Loucy (cell line): ENCODE measurements at regions not wholly inside any gene's neighbourhood (a gene's known extent, or its start where the extent isn't known, plus 50 kb on each side); places are given as distances from the start of the nearest gene placed in this dataset.

Experiments used
- CTCF ChIP-seq: fragments of 200-600 bp; sonication (generic); conservative IDR thresholded peaks from 2 replicates; pipeline ENCODE4 v1.5.1; 2014; ENCODE audit warnings: mild to moderate bottlenecking, antibody characterized with exemption, low read length
- EZH2phosphoT487 ChIP-seq: fragments of 200-600 bp; IDR thresholded peaks from 2 replicates; pipeline ENCODE4 v1.6.1; 2018; ENCODE audit warnings: antibody characterized with exemption, mild to moderate bottlenecking, moderate library complexity, borderline replicate concordance

- 0 out of 2 replicates have a peak, but pooled peaks have one; percentile 21 for TF ChIP-seq CTCF
- no peak for TF ChIP-seq EZH2phosphoT487
These were observed 74.1 kb upstream of the KCNMA1 start for GRCh38 chr10:77711683-77712049.
